ENCODE measurements at regions not wholly inside any gene's neighbourhood (a gene's known extent, or its start where the extent isn't known, plus 50 kb on each side); places are given as distances from the start of the nearest gene placed in this dataset.

DNA sequence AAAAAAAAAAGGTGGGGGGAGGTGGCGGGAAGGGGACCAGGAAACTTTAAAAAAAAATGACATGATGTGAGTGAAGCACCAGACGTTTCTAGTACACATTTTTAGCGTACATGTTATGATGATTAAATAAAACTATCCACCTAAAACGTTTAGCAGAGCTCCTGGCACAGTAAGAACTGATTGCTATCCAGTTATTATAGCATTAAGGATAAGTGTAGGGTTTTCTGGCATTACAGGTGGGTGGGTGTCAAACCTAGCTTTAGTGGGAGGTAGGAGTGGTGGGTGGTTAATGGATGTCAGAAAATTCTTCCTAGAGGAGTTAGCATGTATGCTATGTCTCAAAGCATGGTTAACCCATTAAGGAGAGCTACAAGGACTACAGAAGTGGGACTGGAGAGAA, 2329.5 kb downstream of the MAT2B start:
- TF ChIP-seq, protein P1, sequence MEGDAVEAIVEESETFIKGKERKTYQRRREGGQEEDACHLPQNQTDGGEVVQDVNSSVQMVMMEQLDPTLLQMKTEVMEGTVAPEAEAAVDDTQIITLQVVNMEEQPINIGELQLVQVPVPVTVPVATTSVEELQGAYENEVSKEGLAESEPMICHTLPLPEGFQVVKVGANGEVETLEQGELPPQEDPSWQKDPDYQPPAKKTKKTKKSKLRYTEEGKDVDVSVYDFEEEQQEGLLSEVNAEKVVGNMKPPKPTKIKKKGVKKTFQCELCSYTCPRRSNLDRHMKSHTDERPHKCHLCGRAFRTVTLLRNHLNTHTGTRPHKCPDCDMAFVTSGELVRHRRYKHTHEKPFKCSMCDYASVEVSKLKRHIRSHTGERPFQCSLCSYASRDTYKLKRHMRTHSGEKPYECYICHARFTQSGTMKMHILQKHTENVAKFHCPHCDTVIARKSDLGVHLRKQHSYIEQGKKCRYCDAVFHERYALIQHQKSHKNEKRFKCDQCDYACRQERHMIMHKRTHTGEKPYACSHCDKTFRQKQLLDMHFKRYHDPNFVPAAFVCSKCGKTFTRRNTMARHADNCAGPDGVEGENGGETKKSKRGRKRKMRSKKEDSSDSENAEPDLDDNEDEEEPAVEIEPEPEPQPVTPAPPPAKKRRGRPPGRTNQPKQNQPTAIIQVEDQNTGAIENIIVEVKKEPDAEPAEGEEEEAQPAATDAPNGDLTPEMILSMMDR (conservative IDR thresholded peaks at IDR 0.05), result no peak
- Mint-ChIP-seq H3K27me3 (ENCODE audit: insufficient read depth) (no peaks in the 10 kb centered on the region), H3K36me3 (ENCODE audit: low read depth) (no peaks in the 10 kb centered on the region), H3K4me3 (no peak overlapping the region), H3K4me1 (no peaks in the 10 kb centered on the region), H3K27ac (no peak overlapping the region), H3K9me3 (no peaks in the 10 kb centered on the region)
- DNase-seq, result no peak
- no peak overlapping the region for H3K4me3 ChIP-seq (ENCODE audit: low read length)
- no peaks in the 10 kb centered on the region for H3K36me3 ChIP-seq (ENCODE audit: control insufficient read depth, insufficient read depth, low read length)
- no peaks in the 10 kb centered on the region for H3K27me3 ChIP-seq (ENCODE audit: control insufficient read depth, insufficient read depth, low read length, poor library complexity, severe bottlenecking)
- H3K9ac ChIP-seq (ENCODE audit: extremely low read depth, low read length, poor library complexity, severe bottlenecking), result no peak overlapping the region
- 91% methylated on average over 4 of the region's 4 CpGs; no CpG with 5 or more reads in 1 of the 2 experiments for whole genome bisulfite sequencing, 2 experiments (ENCODE audit: insufficient coverage in 1 of 2, insufficient read length in 1 of 2)
- no peaks in the 10 kb centered on the region for H3K4me1 ChIP-seq (ENCODE audit: control insufficient read depth, insufficient read depth, low read length)
- H3K9me3 ChIP-seq (ENCODE audit: control insufficient read depth, low read length), result no peaks in the 10 kb centered on the region
- no peak overlapping the region for H3K27ac ChIP-seq (ENCODE audit: low read depth, low read length)

DNA sequence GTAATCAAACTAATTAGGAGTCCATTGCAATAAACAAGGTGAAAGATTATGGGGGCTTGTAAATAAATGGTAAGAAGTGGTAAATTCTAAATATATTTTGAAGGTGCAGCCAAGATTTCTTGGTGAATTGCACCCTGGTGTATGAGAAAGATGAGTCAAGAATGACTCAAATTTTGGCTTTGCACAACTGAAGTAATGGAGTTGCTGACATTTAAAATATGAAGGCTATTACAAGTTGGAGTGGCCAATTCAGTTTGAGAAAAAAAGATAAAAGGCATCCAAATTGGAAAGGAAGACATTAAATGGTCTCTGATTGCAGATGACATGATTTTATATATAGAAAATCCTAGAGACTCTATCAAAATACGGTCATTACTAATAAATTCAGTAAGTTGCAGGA, 2330.6 kb downstream of the MAT2B start:
- H3K27ac ChIP-seq (ENCODE audit: low read depth, low read length), result no peak overlapping the region
- H3K27me3 ChIP-seq (ENCODE audit: control insufficient read depth, insufficient read depth, low read length, poor library complexity, severe bottlenecking), result no peaks in the 10 kb centered on the region
- H3K4me3 ChIP-seq (ENCODE audit: low read length), result no peak overlapping the region
- H3K27me3 Mint-ChIP-seq (ENCODE audit: insufficient read depth), result no peaks in the 10 kb centered on the region
- H3K36me3 ChIP-seq (ENCODE audit: control insufficient read depth, insufficient read depth, low read length), result no peaks in the 10 kb centered on the region
- no peak overlapping the region for H3K4me3 Mint-ChIP-seq
- H3K9me3 Mint-ChIP-seq, result no peaks in the 10 kb centered on the region
- 83% methylated on average over 1 of the region's 1 CpG; no CpG with 5 or more reads in 1 of the 2 experiments for WGBS, 2 experiments (ENCODE audit: insufficient coverage in 1 of 2, insufficient read length in 1 of 2)
- no peaks in the 10 kb centered on the region for H3K4me1 Mint-ChIP-seq
- no peaks in the 10 kb centered on the region for H3K4me1 ChIP-seq (ENCODE audit: control insufficient read depth, insufficient read depth, low read length)
- no peak overlapping the region for H3K9ac ChIP-seq (ENCODE audit: extremely low read depth, low read length, poor library complexity, severe bottlenecking)
- TF ChIP-seq, protein P1 (conservative IDR thresholded peaks at IDR 0.05), result no peak
- no peaks in the 10 kb centered on the region for H3K36me3 Mint-ChIP-seq (ENCODE audit: low read depth)
- DNase-seq, result no peak
- H3K9me3 ChIP-seq (ENCODE audit: control insufficient read depth, low read length), result no peaks in the 10 kb centered on the region
- no peak overlapping the region for H3K27ac Mint-ChIP-seq

DNA sequence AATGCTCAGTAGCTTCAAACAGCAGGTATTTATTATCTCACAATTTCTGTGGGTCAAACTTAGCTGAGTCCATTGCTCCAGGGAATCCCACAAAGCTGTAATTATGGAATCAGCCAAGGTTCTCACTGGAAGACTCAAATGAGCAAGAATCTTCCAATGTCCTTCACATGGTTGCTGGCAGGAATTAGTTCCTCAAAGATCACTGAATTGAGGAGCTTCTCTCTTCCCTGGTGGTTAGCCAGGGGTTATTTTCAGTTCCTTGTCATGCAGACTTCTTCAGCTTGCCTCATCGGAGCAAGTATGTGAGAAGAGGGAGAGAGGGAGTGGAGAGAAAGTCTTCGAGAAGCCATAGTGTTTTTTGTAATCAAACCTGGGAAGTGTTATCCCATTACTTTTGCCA, 2331.9 kb downstream of the MAT2B start:
- Mint-ChIP-seq H3K36me3 (ENCODE audit: low read depth) (no peaks in the 10 kb centered on the region), H3K27me3 (ENCODE audit: insufficient read depth) (no peaks in the 10 kb centered on the region), H3K4me3 (no peak overlapping the region), H3K9me3 (no peaks in the 10 kb centered on the region), H3K27ac (no peak overlapping the region), H3K4me1 (no peaks in the 10 kb centered on the region)
- Histone ChIP-seq H3K4me1 (ENCODE audit: control insufficient read depth, insufficient read depth, low read length) (no peaks in the 10 kb centered on the region), H3K36me3 (ENCODE audit: control insufficient read depth, insufficient read depth, low read length) (no peaks in the 10 kb centered on the region), H3K9ac (ENCODE audit: extremely low read depth, low read length, poor library complexity, severe bottlenecking) (no peak overlapping the region), H3K9me3 (ENCODE audit: control insufficient read depth, low read length) (no peaks in the 10 kb centered on the region), H3K4me3 (ENCODE audit: low read length) (no peak overlapping the region), H3K27me3 (ENCODE audit: control insufficient read depth, insufficient read depth, low read length, poor library complexity, severe bottlenecking) (no peaks in the 10 kb centered on the region), H3K27ac (ENCODE audit: low read depth, low read length) (no peak overlapping the region)
- TF ChIP-seq, protein P1 (conservative IDR thresholded peaks at IDR 0.05), result no peak
- DNase-seq, result no peak
- 100% methylated on average over 2 of the region's 2 CpGs; no CpG with 5 or more reads in 1 of the 2 experiments for WGBS, 2 experiments (ENCODE audit: insufficient coverage in 1 of 2, insufficient read length in 1 of 2)

Measured in endodermal cell (in vitro differentiated cells).